ENCODE measurements at regions not wholly inside any gene's neighbourhood (a gene's known extent, or its start where the extent isn't known, plus 50 kb on each side); places are given as distances from the start of the nearest gene placed in this dataset.
A peak's percentile ranks its signal among the peaks of the same experiment; 100 is the strongest.

DNA sequence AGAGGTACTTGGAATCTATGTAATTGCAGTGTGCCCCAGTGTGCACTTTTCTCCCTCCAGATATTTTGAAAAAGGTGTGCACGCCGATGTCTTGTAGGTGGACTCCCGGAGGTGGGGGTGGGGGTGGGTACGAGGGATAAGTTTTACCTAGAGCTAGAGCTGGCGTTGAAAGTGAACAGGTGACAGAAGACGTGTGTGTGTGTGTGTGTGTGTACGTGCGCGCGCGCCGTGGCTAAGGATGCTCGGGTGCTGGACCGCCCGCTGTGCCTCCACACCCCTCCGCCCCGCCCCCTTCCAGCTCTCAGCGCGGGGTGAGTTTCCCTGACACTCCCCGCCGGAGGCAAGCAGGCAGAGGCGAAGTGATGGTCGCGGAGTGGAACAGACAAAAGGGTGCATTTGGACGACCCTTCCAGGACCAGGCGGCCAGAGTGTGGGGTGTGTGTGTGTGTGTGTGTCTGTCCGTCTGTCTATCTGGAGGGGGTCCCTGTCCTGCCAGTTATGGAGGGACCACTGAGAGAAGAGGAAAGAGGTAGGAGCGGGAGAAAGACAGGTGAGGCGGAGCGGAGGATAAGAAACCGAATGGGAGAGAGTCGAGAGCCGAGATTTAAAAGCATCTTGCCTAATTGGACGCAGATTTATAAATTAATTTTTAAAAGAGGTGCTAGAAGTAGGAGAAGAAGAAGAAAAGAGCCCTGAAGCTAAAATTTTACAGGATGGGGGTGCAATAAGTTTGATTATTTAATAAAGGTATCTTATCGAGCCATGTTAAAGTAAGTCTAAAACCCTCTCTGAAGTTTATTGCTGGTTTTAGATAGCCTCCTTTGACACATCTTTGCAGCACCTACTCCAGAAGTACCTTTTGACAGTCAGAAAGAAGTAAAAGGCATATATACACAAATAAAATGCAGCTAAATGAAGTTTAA lies 335.8 kb upstream of the THRB start:
- Mint-ChIP-seq H3K27me3 (ENCODE audit: insufficient read depth) (peaks cover 94% of the 10 kb centered on the region), H3K4me1 (peaks cover 8% of the 10 kb centered on the region)
- peaks cover 97% of the 10 kb centered on the region for H3K27me3 ChIP-seq (ENCODE audit: control insufficient read depth, insufficient read depth, low read length, poor library complexity, severe bottlenecking)

DNA sequence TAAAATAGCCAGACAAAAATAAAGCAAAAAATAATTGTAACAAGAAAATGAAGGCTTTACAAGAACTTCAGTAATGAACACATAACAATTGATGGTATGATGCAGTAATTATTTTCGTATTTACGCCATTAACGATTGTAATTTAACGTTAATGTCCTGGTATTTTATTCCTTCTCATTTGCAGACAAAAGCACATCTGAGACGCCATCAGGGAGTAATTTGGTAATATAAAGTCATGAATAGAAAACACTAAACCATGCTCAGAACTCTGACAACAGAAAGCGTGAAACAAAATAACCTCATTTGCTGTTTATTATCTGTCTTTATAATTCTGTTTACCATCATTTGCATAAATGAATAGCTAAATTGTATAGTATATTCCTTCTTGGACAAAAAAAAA lies 336.6 kb upstream of the THRB start:
- no peak overlapping the region for H3K4me3 Mint-ChIP-seq
- Histone ChIP-seq H3K36me3 (ENCODE audit: control insufficient read depth, insufficient read depth, low read length) (no peaks in the 10 kb centered on the region), H3K4me3 (ENCODE audit: low read length) (no peak overlapping the region), H3K9me3 (ENCODE audit: control insufficient read depth, low read length) (no peaks in the 10 kb centered on the region), H3K4me1 (ENCODE audit: control insufficient read depth, insufficient read depth, low read length) (no peaks in the 10 kb centered on the region), H3K27me3 (ENCODE audit: control insufficient read depth, insufficient read depth, low read length, poor library complexity, severe bottlenecking) (peaks cover 97% of the 10 kb centered on the region), H3K27ac (ENCODE audit: low read depth, low read length) (no peak overlapping the region), H3K9ac (ENCODE audit: extremely low read depth, low read length, poor library complexity, severe bottlenecking) (no peak overlapping the region)
- peaks cover 94% of the 10 kb centered on the region for H3K27me3 Mint-ChIP-seq (ENCODE audit: insufficient read depth)
- no peak for DNase-seq
- no peaks in the 10 kb centered on the region for H3K9me3 Mint-ChIP-seq
- no peaks in the 10 kb centered on the region for H3K36me3 Mint-ChIP-seq (ENCODE audit: low read depth)
- TF ChIP-seq, protein P1, sequence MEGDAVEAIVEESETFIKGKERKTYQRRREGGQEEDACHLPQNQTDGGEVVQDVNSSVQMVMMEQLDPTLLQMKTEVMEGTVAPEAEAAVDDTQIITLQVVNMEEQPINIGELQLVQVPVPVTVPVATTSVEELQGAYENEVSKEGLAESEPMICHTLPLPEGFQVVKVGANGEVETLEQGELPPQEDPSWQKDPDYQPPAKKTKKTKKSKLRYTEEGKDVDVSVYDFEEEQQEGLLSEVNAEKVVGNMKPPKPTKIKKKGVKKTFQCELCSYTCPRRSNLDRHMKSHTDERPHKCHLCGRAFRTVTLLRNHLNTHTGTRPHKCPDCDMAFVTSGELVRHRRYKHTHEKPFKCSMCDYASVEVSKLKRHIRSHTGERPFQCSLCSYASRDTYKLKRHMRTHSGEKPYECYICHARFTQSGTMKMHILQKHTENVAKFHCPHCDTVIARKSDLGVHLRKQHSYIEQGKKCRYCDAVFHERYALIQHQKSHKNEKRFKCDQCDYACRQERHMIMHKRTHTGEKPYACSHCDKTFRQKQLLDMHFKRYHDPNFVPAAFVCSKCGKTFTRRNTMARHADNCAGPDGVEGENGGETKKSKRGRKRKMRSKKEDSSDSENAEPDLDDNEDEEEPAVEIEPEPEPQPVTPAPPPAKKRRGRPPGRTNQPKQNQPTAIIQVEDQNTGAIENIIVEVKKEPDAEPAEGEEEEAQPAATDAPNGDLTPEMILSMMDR (conservative IDR thresholded peaks at IDR 0.05): no peak
- peaks cover 8% of the 10 kb centered on the region for H3K4me1 Mint-ChIP-seq
- 81 to 93% methylated on average over 3 to 5 of the region's 6 CpGs for WGBS, 2 experiments (ENCODE audit: insufficient coverage in 1 of 2, insufficient read length in 1 of 2)
- H3K27ac Mint-ChIP-seq: no peak overlapping the region

More for the DNA sequence above, 335.8 kb upstream of the THRB start:
- Histone ChIP-seq H3K4me1 (ENCODE audit: control insufficient read depth, insufficient read depth, low read length) (no peaks in the 10 kb centered on the region), H3K9me3 (ENCODE audit: control insufficient read depth, low read length) (no peaks in the 10 kb centered on the region), H3K36me3 (ENCODE audit: control insufficient read depth, insufficient read depth, low read length) (no peaks in the 10 kb centered on the region), H3K9ac (ENCODE audit: extremely low read depth, low read length, poor library complexity, severe bottlenecking) (no peak overlapping the region), H3K4me3 (ENCODE audit: low read length) (peak overlapping the region; percentile 81), H3K27ac (ENCODE audit: low read depth, low read length) (no peak overlapping the region)
- Mint-ChIP-seq H3K4me3 (peak overlapping the region; percentile 62), H3K27ac (no peak overlapping the region), H3K9me3 (no peaks in the 10 kb centered on the region), H3K36me3 (ENCODE audit: low read depth) (no peaks in the 10 kb centered on the region)
- 10 to 44% methylated on average over 10 to 35 of the region's 35 CpGs for WGBS, 2 experiments (ENCODE audit: insufficient coverage in 1 of 2, insufficient read length in 1 of 2)
- TF ChIP-seq, protein P1 (conservative IDR thresholded peaks at IDR 0.05): no peak
- peak; percentile 58 for DNase-seq

DNA sequence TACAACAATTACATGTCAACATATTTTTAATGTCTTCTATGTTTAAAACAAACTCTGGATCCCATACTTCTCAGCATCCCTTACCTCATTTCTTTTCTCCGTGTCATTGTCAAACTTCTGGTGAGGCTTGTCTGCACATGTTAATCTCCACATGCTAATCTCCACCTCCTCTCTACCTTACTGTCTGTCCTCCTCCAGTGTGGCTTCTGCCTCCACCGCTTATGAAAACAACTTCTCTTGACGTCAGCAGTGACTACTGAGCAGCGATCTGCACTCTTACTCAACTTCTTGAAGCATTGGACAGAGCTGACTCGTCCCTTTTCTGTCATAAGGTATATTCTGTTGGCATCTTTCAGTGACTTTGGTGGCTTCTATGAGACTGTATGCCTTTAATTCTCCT lies 338.2 kb upstream of the THRB start:
- no peak overlapping the region for H3K27ac Mint-ChIP-seq
- H3K9me3 Mint-ChIP-seq: no peaks in the 10 kb centered on the region
- no peaks in the 10 kb centered on the region for H3K4me1 ChIP-seq (ENCODE audit: control insufficient read depth, insufficient read depth, low read length)
- no peaks in the 10 kb centered on the region for H3K9me3 ChIP-seq (ENCODE audit: control insufficient read depth, low read length)
- peaks cover 94% of the 10 kb centered on the region for H3K27me3 Mint-ChIP-seq (ENCODE audit: insufficient read depth)
- no peak overlapping the region for H3K9ac ChIP-seq (ENCODE audit: extremely low read depth, low read length, poor library complexity, severe bottlenecking)
- H3K36me3 Mint-ChIP-seq (ENCODE audit: low read depth): no peaks in the 10 kb centered on the region
- no peak for DNase-seq
- WGBS, 2 experiments (ENCODE audit: insufficient coverage in 1 of 2, insufficient read length in 1 of 2): 86 to 96% methylated on average over 3 to 5 of the region's 5 CpGs
- peaks cover 97% of the 10 kb centered on the region for H3K27me3 ChIP-seq (ENCODE audit: control insufficient read depth, insufficient read depth, low read length, poor library complexity, severe bottlenecking)
- H3K27ac ChIP-seq (ENCODE audit: low read depth, low read length): no peak overlapping the region
- no peak overlapping the region for H3K4me3 Mint-ChIP-seq
- TF ChIP-seq, protein P1 (conservative IDR thresholded peaks at IDR 0.05): no peak
- H3K4me1 Mint-ChIP-seq: peaks cover 8% of the 10 kb centered on the region
- no peak overlapping the region for H3K4me3 ChIP-seq (ENCODE audit: low read length)
- H3K36me3 ChIP-seq (ENCODE audit: control insufficient read depth, insufficient read depth, low read length): no peaks in the 10 kb centered on the region

Data from endodermal cell (in vitro differentiated cells).